ENCODE measurements at regions not wholly inside any gene's neighbourhood (a gene's known extent, or its start where the extent isn't known, plus 50 kb on each side); places are given as distances from the start of the nearest gene placed in this dataset.

GRCh38 chr1:38129971-38130370 lies 83.4 kb upstream of the POU3F1 start:
- TF ChIP-seq TCF7 (CRISPR knock-in tag; IDR thresholded peaks at IDR 0.05; ENCODE audit: low read depth) (no peak), CTCF (IDR thresholded peaks at IDR 0.05) (no peak), ZNF263 (CRISPR knock-in tag; IDR thresholded peaks at IDR 0.05; ENCODE audit: low read depth) (no peak), CREB1 (CRISPR knock-in tag; IDR thresholded peaks at IDR 0.05) (no peak), OVOL2 (CRISPR knock-in tag; IDR thresholded peaks at IDR 0.05; ENCODE audit: borderline replicate concordance) (no peak), ATF2 (CRISPR knock-in tag; IDR thresholded peaks at IDR 0.05; ENCODE audit: borderline replicate concordance, low read depth) (no peak), AR (CRISPR knock-in tag; IDR thresholded peaks at IDR 0.05) (no peak), JAZF1 (CRISPR knock-in tag; IDR thresholded peaks at IDR 0.05) (no peak), SP1 (CRISPR knock-in tag; conservative IDR thresholded peaks at IDR 0.05) (no peak), NR3C1 (CRISPR knock-in tag; conservative IDR thresholded peaks at IDR 0.05; ENCODE audit: low read depth) (no peak), TEAD1 (CRISPR knock-in tag; IDR thresholded peaks at IDR 0.05) (no peak), ESRRA (CRISPR knock-in tag; IDR thresholded peaks at IDR 0.05; ENCODE audit: borderline replicate concordance) (no peak), NR1H2 (CRISPR knock-in tag; IDR thresholded peaks at IDR 0.05) (no peak), IRF2 (CRISPR knock-in tag; IDR thresholded peaks at IDR 0.05; ENCODE audit: borderline replicate concordance, low read depth) (no peak)
- TF ChIP-seq, protein P1, sequence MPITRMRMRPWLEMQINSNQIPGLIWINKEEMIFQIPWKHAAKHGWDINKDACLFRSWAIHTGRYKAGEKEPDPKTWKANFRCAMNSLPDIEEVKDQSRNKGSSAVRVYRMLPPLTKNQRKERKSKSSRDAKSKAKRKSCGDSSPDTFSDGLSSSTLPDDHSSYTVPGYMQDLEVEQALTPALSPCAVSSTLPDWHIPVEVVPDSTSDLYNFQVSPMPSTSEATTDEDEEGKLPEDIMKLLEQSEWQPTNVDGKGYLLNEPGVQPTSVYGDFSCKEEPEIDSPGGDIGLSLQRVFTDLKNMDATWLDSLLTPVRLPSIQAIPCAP (CRISPR knock-in tag; IDR thresholded peaks at IDR 0.05), result no peak
- TF ChIP-seq, protein P2, sequence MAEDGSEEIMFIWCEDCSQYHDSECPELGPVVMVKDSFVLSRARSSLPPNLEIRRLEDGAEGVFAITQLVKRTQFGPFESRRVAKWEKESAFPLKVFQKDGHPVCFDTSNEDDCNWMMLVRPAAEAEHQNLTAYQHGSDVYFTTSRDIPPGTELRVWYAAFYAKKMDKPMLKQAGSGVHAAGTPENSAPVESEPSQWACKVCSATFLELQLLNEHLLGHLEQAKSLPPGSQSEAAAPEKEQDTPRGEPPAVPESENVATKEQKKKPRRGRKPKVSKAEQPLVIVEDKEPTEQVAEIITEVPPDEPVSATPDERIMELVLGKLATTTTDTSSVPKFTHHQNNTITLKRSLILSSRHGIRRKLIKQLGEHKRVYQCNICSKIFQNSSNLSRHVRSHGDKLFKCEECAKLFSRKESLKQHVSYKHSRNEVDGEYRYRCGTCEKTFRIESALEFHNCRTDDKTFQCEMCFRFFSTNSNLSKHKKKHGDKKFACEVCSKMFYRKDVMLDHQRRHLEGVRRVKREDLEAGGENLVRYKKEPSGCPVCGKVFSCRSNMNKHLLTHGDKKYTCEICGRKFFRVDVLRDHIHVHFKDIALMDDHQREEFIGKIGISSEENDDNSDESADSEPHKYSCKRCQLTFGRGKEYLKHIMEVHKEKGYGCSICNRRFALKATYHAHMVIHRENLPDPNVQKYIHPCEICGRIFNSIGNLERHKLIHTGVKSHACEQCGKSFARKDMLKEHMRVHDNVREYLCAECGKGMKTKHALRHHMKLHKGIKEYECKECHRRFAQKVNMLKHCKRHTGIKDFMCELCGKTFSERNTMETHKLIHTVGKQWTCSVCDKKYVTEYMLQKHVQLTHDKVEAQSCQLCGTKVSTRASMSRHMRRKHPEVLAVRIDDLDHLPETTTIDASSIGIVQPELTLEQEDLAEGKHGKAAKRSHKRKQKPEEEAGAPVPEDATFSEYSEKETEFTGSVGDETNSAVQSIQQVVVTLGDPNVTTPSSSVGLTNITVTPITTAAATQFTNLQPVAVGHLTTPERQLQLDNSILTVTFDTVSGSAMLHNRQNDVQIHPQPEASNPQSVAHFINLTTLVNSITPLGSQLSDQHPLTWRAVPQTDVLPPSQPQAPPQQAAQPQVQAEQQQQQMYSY (CRISPR knock-in tag; IDR thresholded peaks at IDR 0.05), result no peak
- TF ChIP-seq, protein P3, sequence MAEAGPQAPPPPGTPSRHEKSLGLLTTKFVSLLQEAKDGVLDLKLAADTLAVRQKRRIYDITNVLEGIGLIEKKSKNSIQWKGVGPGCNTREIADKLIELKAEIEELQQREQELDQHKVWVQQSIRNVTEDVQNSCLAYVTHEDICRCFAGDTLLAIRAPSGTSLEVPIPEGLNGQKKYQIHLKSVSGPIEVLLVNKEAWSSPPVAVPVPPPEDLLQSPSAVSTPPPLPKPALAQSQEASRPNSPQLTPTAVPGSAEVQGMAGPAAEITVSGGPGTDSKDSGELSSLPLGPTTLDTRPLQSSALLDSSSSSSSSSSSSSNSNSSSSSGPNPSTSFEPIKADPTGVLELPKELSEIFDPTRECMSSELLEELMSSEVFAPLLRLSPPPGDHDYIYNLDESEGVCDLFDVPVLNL (CRISPR knock-in tag; IDR thresholded peaks at IDR 0.05; ENCODE audit: borderline replicate concordance, low read depth), result no peak
- TF ChIP-seq, protein P4, sequence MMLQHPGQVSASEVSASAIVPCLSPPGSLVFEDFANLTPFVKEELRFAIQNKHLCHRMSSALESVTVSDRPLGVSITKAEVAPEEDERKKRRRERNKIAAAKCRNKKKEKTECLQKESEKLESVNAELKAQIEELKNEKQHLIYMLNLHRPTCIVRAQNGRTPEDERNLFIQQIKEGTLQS (CRISPR knock-in tag; conservative IDR thresholded peaks at IDR 0.05), result no peak
- ATAC-seq (no peak), DNase-seq (ENCODE audit: low spot score) (no peak)
- peaks cover 4% of the 10 kb centered on the region for H3K27me3 Mint-ChIP-seq (ENCODE audit: low read depth)
- no peak overlapping the region for H3K4me3 Mint-ChIP-seq
- ChIA-PET CTCF (interaction anchor here (0.9 to 2.6 kb wide), 13 partner anchors 8 to 397 kb away, joined by 3 to 10 read pairs (median 4); no protein-coding TSS in a partner anchor), POLR2A (no interaction called here)
- peaks cover 35% of the 10 kb centered on the region for H3K4me1 Mint-ChIP-seq
- H3K27ac Mint-ChIP-seq, result no peak overlapping the region
- no peaks in the 10 kb centered on the region for H3K36me3 Mint-ChIP-seq
- no peaks in the 10 kb centered on the region for H3K9me3 Mint-ChIP-seq

All from WTC11 (cell line).